DMS114 treated with DMSO at 0.1 percent for 48 hours (cell line): ENCODE measurements at regions not wholly inside any gene's neighbourhood (a gene's known extent, or its start where the extent isn't known, plus 50 kb on each side); places are given as distances from the start of the nearest gene placed in this dataset.
"Not testable (repeated sequence)": the region's sequence is repeated elsewhere in the genome, so short reads cannot be mapped to it uniquely, and the experiment has no call there.

Source experiments
- DNase-seq: peaks from one replicate; lab custom pipeline; 2025; ENCODE audit not compliant: unreplicated experiment; lab: John Stamatoyannopoulos, UW

DNA sequence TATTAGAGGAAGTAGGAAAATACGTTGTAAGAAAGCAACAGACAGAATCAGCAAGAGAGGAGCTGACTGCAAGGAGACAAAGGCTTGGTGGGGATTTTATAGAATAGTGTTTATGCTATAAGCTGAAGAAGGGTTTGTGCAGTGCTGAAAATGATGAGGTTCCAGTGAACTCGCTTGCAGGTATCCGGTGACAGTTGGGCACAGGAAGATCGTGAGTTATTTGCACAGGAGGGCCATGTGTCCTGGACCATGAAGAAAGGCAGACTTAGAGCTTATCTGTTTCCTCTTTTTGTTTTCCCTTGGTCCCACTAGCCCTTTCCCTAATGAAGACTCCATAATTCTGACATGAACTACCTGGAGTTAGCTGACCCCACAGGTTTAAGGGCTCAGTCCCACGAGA is 61.4 kb downstream of the NXNL2 start:
- no peak for DNase-seq

DNA sequence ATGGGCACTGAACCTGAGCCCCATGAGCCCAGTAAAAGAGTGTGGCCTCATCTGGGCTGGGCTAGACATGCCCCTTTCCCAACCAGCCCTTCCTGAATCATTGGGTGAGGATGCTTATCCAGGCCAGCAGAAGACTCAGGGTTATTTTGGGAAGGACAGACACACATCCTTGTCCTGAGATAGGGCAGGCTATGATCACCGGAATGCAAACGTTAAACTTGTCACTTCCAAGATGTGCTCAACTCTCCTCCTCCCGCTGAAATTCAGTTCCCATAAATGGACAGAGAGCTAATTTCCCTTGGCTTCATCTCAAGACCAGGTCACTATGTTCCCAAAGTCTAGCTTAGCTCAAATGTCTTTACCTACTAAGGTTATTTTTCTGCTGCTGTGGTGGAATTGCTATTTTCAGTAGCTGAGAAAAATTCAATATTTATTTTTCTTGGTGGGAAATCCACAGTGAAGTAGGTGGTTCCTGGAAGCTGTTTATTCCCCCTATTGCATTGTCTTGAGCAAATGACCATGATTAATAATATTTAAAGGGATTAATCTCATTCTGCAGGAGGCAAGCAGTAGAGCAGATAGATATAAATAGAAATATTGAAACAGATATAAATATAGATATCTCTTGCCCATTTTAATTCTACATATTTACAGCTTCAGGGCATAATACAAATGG is 70.0 kb downstream of the NXNL2 start:
- no peak for DNase-seq

DNA sequence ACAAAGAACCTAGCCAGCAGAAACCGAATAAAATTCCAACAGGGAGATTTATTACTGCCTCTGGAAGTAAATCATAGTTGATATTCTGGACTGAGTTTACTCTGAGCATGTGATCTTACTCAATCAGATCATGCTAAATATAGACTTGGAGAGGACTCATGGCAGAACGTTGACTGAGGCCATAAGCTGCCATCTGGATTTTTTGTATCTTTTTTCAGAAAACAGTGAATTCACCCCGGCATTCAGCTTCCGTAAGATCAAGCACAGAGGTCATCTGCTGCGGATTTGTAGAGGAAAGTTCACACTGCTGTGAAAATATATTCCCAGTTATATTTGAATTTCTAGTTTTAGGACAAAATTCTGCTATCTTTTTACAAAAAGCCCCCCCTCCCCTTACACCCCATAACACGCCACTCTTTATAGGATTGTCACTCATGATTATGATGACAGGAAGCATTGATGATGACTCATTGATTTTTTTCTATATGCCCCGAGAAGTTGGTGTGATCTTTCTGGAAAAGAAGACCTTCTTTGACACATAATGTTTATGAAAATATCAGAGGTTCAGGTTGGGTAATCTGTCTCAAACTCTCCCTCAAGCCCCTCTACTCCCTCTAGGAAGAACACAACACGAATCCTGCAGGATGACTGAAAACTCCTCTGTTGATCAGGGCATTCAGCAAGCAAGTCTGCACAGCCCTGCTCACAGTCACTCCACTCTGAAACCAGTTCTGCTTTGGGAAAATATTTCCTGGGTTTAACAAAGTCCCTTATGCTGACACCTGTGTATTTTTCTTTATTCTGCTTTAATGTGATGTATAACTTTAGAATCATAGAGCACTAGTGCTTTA is 70.8 kb downstream of the NXNL2 start:
- DNase-seq = no peak

DNA sequence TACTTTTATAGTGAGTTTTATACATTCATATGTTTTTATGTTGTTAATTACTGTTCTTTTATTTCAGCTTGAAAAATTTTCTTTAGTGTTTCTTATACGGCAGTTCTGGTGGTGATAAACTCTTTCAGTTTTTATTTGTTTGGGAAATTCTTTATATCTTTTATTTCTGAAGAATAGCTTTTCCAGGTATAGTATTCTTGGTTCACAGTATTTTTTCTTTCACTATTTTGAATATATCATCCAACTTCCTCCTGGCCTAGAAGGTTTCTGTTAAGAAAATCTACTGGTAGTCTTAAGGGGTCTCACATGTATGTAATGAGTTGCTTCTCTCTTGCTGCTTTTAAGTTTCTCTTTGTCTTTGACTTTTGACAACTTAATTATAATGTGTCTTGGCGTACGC is 79.4 kb downstream of the NXNL2 start:
- no peak for DNase-seq

DNA sequence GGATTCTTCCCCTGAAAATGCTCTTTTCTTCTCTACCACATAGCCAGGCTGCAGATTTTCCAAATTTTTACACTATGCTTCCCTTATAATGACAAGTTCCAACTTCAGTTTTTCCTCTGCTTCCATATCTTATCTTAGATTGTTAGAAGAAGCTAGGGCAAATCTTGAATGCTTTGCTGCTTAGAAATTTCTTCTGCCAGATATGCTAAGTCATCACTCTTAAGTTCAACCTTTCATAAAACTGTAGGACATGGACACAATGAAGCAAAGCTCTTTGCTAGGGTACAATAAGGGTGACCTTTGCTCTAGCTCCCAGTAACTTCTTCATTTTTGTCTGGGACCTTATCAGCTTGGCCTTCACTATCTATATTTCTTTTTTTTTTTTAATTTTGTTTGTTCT is 88.7 kb downstream of the NXNL2 start:
- DNase-seq = no peak

DNA sequence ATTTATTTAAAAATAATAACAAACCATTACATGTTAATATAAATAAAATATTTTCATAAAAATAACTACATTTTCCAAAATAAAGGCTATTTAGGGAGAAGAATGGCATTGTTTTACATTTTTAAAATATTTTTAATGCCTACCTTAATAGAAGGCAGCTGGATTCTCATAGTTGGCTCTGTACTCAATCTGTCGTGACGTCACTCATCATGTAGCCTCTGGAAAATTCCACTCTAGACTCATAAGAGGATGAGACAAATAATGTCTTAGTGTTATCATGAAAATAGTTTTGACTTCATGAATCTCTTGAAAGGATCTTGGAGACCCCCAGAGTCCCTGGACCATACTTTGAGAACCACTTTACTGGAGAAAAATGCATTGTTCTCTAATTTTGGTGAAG is 93.1 kb downstream of the NXNL2 start:
- DNase-seq = no peak

DNA sequence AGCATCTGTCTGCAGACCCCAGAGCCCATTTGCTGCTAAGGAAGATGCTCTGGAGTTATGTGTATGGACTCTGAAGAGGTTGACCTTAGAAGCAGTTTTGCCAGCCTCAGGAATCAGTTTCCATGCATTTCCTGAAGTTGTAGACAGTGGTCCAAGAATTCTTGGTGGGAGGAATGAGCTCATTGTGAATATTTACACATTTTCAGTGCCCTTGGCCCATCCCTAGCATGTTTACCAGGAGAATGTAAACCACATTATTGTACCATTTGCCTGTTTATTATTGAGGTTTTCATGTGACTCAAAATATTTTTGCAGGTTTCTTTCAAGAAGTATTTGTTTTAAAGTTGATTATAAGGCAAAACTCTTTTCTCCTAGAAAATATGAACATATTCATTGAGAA is 93.8 kb downstream of the NXNL2 start:
- DNase-seq = no peak

DNA sequence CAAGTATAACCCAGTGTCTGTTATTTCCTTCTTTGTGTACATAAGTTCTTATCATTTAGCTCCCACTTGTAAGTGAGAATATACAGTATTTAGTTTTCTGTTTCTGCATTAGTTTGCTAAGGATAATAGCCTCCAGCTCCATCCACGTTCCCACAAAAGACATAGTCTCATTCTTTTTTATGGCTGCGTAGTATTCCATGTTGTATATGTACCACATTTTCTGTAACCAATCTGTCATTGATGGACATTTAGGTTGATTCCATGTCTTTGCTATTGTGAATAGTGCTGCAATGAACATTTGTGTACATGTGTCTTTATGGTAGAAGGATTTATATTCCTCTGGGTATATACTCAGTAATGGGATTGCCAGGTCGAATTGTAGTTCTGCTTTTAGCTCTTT is 95.6 kb downstream of the NXNL2 start:
- not testable (repeated sequence) for DNase-seq

DNA sequence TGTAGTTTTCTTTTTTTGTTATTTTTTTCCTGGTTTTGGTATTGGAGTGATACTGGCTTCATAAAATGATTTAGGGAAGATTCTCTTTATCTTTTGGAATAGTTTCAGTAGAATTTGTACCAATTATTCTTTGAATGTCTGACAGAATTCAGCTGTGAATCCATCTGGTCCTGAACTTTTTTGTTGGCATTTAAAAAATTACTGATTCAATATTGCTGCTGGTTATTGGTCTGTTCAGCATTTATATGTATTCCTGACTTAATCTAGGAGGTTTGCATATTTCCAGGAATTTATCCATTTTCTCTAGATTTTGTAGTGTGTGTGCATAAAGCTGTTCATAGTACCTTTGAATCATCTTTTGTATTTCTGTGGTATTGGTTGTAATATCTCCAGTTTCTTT is 100.2 kb downstream of the NXNL2 start:
- no peak for DNase-seq

DNA sequence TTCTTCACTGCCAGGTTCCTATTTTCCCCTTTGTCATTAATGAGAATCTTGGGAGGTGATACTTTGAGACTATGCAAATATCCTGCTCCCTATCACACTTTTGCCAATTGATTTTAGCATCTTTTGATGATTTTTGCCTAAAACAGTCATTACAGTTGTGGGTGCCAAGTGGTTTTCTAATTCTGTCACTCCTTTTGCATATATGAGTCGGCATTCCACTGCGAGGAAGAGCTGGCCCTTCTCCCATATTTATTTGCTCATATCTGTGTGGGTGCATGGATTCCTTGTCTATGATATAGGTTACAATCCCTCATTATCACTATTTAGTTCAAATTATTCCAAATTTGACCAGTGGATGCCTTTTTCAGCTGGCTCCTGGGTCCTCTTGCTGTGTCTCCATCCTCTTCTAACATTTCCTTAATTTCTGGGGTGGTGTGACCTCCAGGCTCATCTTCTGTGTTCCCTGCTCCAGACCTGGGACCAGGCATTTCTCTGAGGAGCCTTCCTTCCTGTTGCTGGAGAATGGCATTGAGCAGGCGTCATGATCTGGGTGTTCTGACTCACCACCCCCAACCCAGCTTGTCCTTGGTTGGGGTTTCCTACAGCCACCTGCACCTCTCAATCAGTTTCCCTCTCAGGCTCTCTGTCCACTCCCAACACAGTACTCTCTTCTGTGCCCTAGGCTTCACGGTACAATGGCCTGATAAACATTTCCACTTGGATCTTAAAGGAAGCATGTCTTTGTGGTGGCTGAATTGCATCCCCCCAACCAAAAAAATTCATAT is 106.7 kb downstream of the NXNL2 start:
- DNase-seq = no peak

DNA sequence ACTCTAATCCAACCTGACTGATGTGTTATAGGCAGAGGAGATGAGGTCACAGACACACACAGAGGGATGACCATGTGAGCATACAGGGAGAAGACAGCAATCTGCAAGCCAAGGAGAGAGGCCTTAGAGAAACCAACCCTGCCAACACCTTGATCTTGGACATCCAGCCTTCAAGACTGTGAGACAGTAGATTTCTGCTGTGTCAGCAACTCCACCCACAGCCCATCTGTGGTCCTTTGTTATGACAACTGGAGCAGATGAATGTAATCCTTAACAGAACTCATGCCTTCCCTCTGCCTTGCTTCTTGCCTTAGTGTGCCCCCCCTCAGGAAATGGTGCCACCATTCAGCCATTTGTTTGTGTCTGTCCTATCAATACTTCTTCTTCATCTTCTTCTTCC is 107.4 kb downstream of the NXNL2 start:
- no peak for DNase-seq

DNA sequence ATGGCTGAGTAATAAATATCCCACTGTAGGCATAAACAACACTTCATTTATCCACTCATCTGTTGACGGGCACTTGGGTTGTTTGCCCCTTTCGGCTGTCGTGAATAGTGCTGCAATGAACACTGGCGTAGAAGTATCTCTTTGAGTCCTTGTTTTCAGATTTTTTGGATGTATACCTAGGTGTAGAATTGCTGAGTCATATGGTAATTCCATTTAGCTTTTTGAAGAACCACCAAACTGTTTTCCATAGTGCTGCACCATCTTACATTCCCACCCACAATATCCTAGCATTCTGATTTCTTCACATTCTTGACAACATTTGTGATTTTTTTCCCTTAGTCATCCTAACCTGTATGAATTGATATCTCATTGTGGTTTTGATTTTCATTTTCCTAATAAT is 109.0 kb downstream of the NXNL2 start:
- no peak for DNase-seq

DNA sequence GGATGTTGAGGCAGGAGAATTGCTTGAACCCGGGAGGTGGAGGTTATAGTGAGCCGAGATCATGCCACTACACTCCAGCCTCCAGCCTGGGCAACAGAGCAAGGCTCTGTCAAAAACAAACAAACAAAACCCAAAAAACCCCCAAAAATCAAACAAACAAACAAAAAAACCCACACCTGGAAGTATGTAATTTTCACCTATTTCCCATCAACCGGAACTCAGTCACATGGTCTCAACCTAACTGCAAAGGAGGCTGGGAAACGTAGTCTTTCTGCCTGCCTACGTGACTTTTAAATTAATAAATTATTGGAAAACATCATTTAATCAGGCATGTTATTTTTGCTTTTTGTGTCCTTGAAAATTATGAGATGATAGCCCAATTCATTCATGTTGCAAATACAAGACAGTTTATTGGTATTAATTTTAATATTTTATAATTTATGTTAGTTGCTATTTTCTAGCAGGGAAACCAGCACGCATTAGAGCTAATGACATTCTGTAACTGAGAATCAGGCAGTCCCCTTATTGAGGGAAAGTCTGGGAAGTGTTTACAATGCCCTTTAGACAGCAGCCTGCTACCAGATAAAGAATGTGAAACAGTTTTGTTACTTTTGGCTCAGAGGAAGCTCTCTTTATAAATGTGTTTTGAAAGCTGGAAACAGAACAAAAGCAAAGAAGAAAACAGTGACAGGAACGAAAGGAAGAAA is 110.3 kb downstream of the NXNL2 start:
- DNase-seq = no peak

DNA sequence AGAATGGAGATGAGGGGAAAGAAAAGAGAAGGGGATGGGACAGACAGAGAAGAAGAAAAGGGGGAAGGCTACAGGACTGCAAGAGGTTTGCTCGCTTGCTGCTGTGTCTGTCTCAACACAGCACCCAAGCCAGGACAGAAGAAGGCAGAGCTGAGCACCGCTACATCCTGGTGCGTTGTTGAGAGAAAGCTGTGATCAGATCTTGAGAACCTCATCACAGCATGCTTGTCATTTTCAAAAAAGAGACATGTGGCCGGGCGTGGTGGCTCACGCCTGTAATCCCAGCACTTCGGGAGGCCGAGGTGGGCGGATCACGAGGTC is 110.9 kb downstream of the NXNL2 start:
- no peak for DNase-seq

DNA sequence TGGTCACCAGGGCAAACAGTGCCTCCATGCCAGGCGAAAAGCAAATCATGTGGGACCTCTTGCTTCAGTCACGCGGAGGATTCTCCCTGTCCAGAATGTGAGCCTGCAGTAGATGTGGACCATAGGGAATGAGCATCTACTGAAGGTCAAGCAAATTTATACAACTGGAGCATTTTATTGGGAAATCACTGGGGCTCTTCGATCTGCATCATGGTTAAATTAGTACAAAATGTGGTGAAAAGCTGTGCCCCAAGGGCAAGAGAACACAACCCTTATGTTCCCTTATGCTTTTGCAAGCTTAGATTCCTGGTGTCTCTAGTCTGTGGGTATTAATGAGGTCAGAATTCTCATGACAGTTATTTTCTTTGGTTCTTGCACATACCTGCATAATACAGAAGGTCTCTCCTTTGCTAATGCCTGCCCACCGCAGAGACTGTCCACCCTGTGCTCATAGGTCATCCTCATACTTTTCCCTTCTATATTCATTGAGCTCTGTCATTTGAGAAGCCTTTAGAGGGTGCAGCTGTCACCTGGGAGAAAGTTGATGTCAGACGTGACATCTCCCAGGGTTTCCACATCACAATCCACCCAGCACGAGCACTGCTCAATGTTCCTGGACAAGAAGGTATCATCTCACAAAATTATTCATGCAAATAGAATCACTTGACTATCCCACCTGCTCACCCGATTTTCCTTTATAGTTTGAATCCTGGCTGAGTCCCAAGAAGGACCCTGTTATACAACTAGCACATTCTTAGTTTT is 111.7 kb downstream of the NXNL2 start:
- DNase-seq = no peak

DNA sequence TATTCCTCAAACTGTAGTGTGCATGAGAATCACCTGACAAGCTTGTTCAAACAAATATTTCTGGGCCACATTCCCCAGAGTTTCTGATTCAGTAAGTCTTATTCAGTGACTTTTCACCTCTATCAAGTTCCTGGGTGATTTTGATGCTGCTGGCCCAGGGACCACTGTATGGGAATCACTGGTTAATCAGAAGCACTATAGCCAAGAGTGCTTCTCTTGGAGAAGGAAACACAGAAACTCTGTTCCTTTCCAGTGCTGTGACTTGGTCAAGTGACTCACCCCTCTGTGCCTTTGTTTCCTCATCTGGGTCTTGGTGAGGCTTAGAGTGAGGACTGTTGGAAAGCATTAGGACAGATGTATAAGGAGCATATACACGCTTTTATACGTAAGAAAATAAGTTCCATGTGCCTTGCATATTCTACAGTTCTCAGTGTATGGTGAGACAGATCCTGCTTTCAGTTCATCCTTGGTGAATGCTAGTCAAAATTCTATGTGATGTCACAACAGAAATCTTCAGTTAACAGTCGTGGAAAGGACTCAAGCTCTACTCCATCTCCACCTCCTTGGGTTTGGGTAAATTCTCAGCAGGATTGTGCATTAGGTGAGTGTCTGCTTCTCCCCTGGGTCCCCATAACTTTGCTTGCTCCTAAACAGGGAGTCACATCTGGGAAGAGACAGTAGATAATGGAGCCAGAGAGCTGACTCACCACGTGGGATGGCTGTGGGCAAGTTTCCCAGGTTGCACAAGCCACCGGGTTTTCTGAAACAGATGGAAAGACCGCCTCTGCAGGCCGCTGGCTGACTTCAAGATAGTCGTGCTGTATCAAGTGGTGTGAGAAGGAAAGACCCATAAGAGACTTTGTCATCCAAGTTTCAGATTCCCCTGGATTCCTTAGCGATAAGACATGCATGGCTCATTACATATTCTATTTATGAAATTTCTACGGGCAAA is 117.0 kb downstream of the NXNL2 start:
- DNase-seq = no peak

DNA sequence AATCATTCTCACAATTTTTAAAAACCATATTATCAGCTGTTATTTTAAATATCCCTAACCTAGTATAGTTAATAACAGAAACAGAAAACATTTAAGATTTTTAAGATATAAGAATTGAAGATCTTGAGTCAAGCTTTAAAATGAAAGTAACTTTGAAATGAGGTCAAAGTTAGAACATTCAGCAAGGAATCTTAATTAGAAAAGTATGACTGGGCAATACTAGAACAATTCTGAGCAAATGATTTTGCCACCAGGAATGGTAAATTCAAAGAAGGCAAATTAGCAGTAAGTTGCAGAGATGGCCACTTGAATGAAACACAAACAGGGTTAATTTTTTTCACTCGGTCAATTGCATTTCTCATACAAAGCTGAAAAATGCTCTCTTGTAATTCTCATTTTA is 117.9 kb downstream of the NXNL2 start:
- no peak for DNase-seq

DNA sequence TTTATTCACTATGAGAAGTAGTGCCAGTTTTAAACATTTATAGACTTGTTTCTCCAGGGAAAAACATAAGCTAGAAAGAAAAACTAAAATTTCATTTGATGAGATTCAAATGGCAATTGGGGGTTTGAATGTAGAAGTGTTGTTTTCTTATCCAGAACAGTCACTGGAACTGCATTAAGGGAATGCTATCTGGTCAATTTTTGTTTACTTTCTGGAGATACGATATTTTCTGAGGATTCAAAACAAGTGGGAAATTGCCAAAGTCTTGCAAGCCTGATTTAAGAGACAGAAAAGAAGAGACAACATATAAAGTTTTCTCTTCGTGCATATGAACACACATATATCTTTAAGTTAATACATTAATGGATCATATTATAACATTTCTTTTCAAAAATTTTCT is 118.4 kb downstream of the NXNL2 start:
- DNase-seq = no peak

DNA sequence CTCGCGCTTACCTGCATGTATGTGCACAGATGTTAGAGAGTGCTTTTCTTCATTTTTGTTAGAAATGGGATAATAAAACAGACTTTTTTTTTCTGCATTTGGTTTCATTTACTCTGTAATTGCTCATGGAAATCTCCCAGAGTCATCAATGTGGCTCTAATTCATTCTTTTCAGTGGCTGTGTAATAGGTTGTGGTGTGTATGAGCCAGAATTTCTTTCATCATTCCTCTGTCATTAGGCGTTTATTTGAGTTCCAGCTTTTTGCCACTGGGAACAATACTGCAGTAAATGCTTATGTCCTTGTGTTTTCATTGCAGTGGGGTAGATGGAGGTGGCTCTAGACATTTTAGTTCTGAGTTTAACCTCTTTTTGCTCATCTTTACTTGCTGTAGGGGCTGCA is 118.9 kb downstream of the NXNL2 start:
- DNase-seq = no peak

DNA sequence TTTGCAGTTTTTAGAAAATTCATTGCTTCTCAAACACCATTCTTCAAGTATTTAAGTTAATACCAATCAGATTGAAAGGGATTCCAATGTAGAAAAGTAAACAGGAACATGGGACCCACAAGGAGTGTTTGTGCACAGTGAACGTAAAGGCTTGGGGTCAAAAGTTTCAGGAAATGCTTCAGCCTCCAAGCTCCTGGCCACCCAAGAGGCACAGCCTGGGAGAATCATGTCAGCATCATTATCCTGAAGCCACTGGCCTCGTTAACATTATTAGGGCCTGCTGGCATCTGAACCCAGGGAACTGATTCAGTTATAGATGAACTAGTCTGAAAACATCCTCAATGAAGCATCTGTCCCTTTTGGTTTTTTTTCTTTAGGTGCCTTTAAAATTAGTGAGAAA is 122.9 kb downstream of the NXNL2 start:
- no peak for DNase-seq
